ENCODE measurements at regions not wholly inside any gene's neighbourhood (a gene's known extent, or its start where the extent isn't known, plus 50 kb on each side); places are given as distances from the start of the nearest gene placed in this dataset.

- DNase-seq (ENCODE audit: low spot score) = no peak
- ATAC-seq (ENCODE audit: low FRiP score) = no peak
- TF ChIP-seq CTCF (IDR thresholded peaks at IDR 0.05) = no peak
Observed at GRCh38 chr16:5533321-5533888, 435.8 kb upstream of the EEF2KMT start.

- DNase-seq (ENCODE audit: low spot score) (no peak), ATAC-seq (ENCODE audit: low FRiP score) (no peak)
- no peak for TF ChIP-seq CTCF (IDR thresholded peaks at IDR 0.05)
Observed at GRCh38 chr16:5527817-5528216, 430.2 kb upstream of the EEF2KMT start.

- ATAC-seq (ENCODE audit: low FRiP score) (no peak), DNase-seq (ENCODE audit: low spot score) (no peak)
- TF ChIP-seq CTCF (IDR thresholded peaks at IDR 0.05) = no peak
Observed at GRCh38 chr16:5526826-5527225, 429.2 kb upstream of the EEF2KMT start.

- no peak for TF ChIP-seq CTCF (IDR thresholded peaks at IDR 0.05)
- ATAC-seq (ENCODE audit: low FRiP score) (no peak), DNase-seq (ENCODE audit: low spot score) (no peak)
Observed at GRCh38 chr16:5523829-5524228, 426.2 kb upstream of the EEF2KMT start.

GRCh38 chr16:5516115-5516514 lies 418.5 kb upstream of the EEF2KMT start:
- DNase-seq (ENCODE audit: low spot score) = no peak
- no peak for ATAC-seq (ENCODE audit: low FRiP score)
- TF ChIP-seq CTCF (IDR thresholded peaks at IDR 0.05) = no peak

- no peak for TF ChIP-seq CTCF (IDR thresholded peaks at IDR 0.05)
- ATAC-seq (ENCODE audit: low FRiP score) = no peak
Observed at GRCh38 chr16:5512014-5512413, 414.4 kb upstream of the EEF2KMT start.

GRCh38 chr16:5510819-5511370 lies 413.3 kb upstream of the EEF2KMT start:
- no peak for TF ChIP-seq CTCF (IDR thresholded peaks at IDR 0.05)
- DNase-seq (ENCODE audit: low spot score) = no peak
- ATAC-seq (ENCODE audit: low FRiP score) = no peak

More at GRCh38 chr16:5512014-5512413, 414.4 kb upstream of the EEF2KMT start:
- no peak for DNase-seq (ENCODE audit: low spot score)
